Gastrocnemius medialis (tissue), 4 donors: ENCODE measurements at regions not wholly inside any gene's neighbourhood (a gene's known extent, or its start where the extent isn't known, plus 50 kb on each side); places are given as distances from the start of the nearest gene placed in this dataset.

ENCODE experiments used
- ATAC-seq, 2 donors: fragments of 150-250 bp; one replicate each; pipeline ENCODE4 v1.9.1; 2016
- DNase-seq, 2 donors: peaks; one replicate each; pipeline ENCODE4 v3.0.0-alpha.2; 2019
- H3K27ac ChIP-seq, 4 donors: fragments of 200-600 bp; sonication (generic); 1 replicate in 1 of 4; 2 replicates in 3 of 4; pipeline ENCODE4 v1.5.1; 2016 to 2018; ENCODE audit warnings: mild to moderate bottlenecking in 2 of 4, moderate library complexity in 1 of 4
- H3K27me3 ChIP-seq, 3 donors: fragments of 200-600 bp; sonication (generic) in 2 of 3; 1 replicate in 1 of 3; 2 replicates in 2 of 3; pipeline versions ENCODE4 v1.5.1 to v1.6.0; 2016 to 2019; ENCODE audit warnings: mild to moderate bottlenecking in 1 of 3, moderate library complexity in 1 of 3
- H3K36me3 ChIP-seq, 2 donors: fragments of 200-600 bp; sonication (generic) in 1 of 2; one replicate each; pipeline ENCODE4 v1.5.1; 2017 to 2018
- H3K4me1 ChIP-seq, 2 donors: fragments of 200-600 bp; sonication (generic) in 1 of 2; one replicate each; pipeline ENCODE4 v1.5.1; 2016 to 2017; ENCODE audit warnings: mild to moderate bottlenecking in 2 of 2
- H3K4me3 ChIP-seq, 4 donors: fragments of 200-600 bp; sonication (generic) in 3 of 4; 1 replicate in 1 of 4; 2 replicates in 3 of 4; pipeline ENCODE4 v1.5.1; 2016 to 2019; ENCODE audit warnings: mild to moderate bottlenecking in 2 of 4
- H3K9me3 ChIP-seq, 3 donors: fragments of 200-600 bp; sonication (generic) in 2 of 3; 1 replicate in 1 of 3; 2 replicates in 2 of 3; pipeline ENCODE4 v1.5.1; 2016 to 2019
- POLR2A ChIP-seq, 2 donors: fragments of 450-650 bp; IDR thresholded peaks; one replicate each; pipeline ENCODE4 v1.6.1; 2017; ENCODE audit warnings: antibody characterized with exemption in 2 of 2, mild to moderate bottlenecking in 2 of 2, moderate library complexity in 2 of 2
- in situ Hi-C, 4 donors: fragments of 200-750 bp; cut with MboI; loops; one replicate each; pipeline versions ENCODE4 v1.15.0 to v1.8.0; 2017; ENCODE audit warnings: low sequenced_read_pairs in 4 of 4
- intact Hi-C: fragments of 100-400 bp; cut with DNase I; formaldehyde crosslinking; loops from one replicate; pipeline ENCODE4 v1.15.1; 2023; ENCODE audit warnings: low total_unique reads
- TF ChIP-seq, protein P1 (sequence below), 5 experiments: fragments of 450-650 bp in 3 of 5; fragments of 200-600 bp in 2 of 5; sonication (generic) in 2 of 5; IDR thresholded peaks in 4 of 5; conservative IDR thresholded peaks in 1 of 5; 1 replicate in 4 of 5; 2 replicates in 1 of 5; pipeline ENCODE4 v1.5.1; 2016 to 2019; ENCODE audit warnings: antibody characterized with exemption in 5 of 5, mild to moderate bottlenecking in 3 of 5, moderate library complexity in 3 of 5

DNA sequence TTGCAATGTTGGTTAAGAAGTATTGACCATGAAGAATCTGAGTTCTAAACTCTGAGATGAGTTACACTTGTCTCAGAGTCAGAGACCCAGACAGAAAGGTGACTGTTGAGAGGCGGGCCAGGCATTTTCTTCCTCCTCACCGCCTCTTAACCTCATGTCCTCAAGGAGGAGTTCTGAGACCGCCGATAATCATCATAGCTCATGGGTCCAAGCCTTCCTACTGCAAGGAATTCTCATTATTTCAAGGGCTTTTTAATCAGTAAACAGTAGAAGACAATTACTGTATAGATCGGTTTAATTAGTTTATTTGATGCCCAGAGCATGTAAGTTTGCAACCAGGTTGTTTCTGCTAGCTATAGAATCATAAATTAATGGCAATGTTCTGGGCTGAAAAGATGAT, 382.4 kb upstream of the MMS22L start:
- no peaks in the 10 kb centered on the region for H3K36me3 ChIP-seq
- in situ Hi-C loops = no loop called here
- H3K4me1 ChIP-seq = no peaks in the 10 kb centered on the region
- H3K4me3 ChIP-seq = no peak overlapping the region
- intact Hi-C loops = no loop called here
- TF ChIP-seq, protein P1, sequence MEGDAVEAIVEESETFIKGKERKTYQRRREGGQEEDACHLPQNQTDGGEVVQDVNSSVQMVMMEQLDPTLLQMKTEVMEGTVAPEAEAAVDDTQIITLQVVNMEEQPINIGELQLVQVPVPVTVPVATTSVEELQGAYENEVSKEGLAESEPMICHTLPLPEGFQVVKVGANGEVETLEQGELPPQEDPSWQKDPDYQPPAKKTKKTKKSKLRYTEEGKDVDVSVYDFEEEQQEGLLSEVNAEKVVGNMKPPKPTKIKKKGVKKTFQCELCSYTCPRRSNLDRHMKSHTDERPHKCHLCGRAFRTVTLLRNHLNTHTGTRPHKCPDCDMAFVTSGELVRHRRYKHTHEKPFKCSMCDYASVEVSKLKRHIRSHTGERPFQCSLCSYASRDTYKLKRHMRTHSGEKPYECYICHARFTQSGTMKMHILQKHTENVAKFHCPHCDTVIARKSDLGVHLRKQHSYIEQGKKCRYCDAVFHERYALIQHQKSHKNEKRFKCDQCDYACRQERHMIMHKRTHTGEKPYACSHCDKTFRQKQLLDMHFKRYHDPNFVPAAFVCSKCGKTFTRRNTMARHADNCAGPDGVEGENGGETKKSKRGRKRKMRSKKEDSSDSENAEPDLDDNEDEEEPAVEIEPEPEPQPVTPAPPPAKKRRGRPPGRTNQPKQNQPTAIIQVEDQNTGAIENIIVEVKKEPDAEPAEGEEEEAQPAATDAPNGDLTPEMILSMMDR (IDR thresholded peaks at IDR 0.05 in 4 of 5, conservative IDR thresholded peaks at IDR 0.05 in 1 of 5) = no peak
- TF ChIP-seq POLR2A (IDR thresholded peaks at IDR 0.05) = no peak
- no peak overlapping the region for H3K27ac ChIP-seq
- ATAC-seq = no peak
- H3K9me3 ChIP-seq = no peaks in the 10 kb centered on the region
- H3K27me3 ChIP-seq = no peaks in the 10 kb centered on the region
- DNase-seq = no peak

GRCh38 chr6:97666889-97667288, 383.9 kb upstream of the MMS22L start:
- ATAC-seq = no peak
- intact Hi-C loops (no loop called here), in situ Hi-C loops (no loop called here)
- TF ChIP-seq POLR2A (IDR thresholded peaks at IDR 0.05) = no peak
- TF ChIP-seq, protein P1 (IDR thresholded peaks at IDR 0.05 in 4 of 5, conservative IDR thresholded peaks at IDR 0.05 in 1 of 5) = no peak
- no peaks in the 10 kb centered on the region for H3K9me3 ChIP-seq
- no peak overlapping the region for H3K4me3 ChIP-seq
- no peaks in the 10 kb centered on the region for H3K4me1 ChIP-seq
- DNase-seq = no peak
- no peak overlapping the region for H3K27ac ChIP-seq
- no peaks in the 10 kb centered on the region for H3K27me3 ChIP-seq
- H3K36me3 ChIP-seq = no peaks in the 10 kb centered on the region

GRCh38 chr6:97668716-97669115, 385.7 kb upstream of the MMS22L start:
- peak overlapping the region in 3 of 4 donors; percentile 33 to 50 (median 44) for H3K4me3 ChIP-seq
- H3K36me3 ChIP-seq = no peaks in the 10 kb centered on the region
- intact Hi-C loops (no loop called here), in situ Hi-C loops (no loop called here)
- no peaks in the 10 kb centered on the region for H3K9me3 ChIP-seq
- ATAC-seq = peak in 1 of 2 donors; percentile 36
- no peak overlapping the region for H3K27ac ChIP-seq
- DNase-seq = no peak
- no peak for TF ChIP-seq POLR2A (IDR thresholded peaks at IDR 0.05)
- TF ChIP-seq, protein P1 (IDR thresholded peaks at IDR 0.05 in 4 of 5, conservative IDR thresholded peaks at IDR 0.05 in 1 of 5) = no peak
- no peaks in the 10 kb centered on the region for H3K4me1 ChIP-seq
- no peaks in the 10 kb centered on the region for H3K27me3 ChIP-seq

- H3K9me3 ChIP-seq = no peaks in the 10 kb centered on the region
- no peak overlapping the region for H3K27ac ChIP-seq
- H3K4me3 ChIP-seq = peak overlapping the region; percentile 23 to 50 (median 38)
- TF ChIP-seq, protein P1 (IDR thresholded peaks at IDR 0.05 in 4 of 5, conservative IDR thresholded peaks at IDR 0.05 in 1 of 5) = no peak
- DNase-seq (no peak), ATAC-seq (peak; percentile 56 to 77)
- H3K27me3 ChIP-seq = no peaks in the 10 kb centered on the region
- in situ Hi-C loops = no loop called here
- intact Hi-C loops = no loop called here
- H3K36me3 ChIP-seq = no peaks in the 10 kb centered on the region
- H3K4me1 ChIP-seq = no peaks in the 10 kb centered on the region
These were observed 386.4 kb upstream of the MMS22L start for GRCh38 chr6:97669191-97670031.
